HCT116 (cell line): ENCODE measurements at regions not wholly inside any gene's neighbourhood (a gene's known extent, or its start where the extent isn't known, plus 50 kb on each side); places are given as distances from the start of the nearest gene placed in this dataset.
A peak's percentile ranks its signal among the peaks of the same experiment; 100 is the strongest.

Experiments used
- ATAC-seq: fragments of 200-7000 bp; cut with Tn5 transposase; 2 replicates; pipeline ENCODE4 v1.9.1; 2020; ENCODE audit warnings: mild to moderate bottlenecking, moderate library complexity
- BruUV-seq: library from RNA; stranded (reverse); fragments of 400-500 nt; replicated peaks from 2 replicates; lab custom pipeline; 2021; lab: Mats Ljungman, UMichigan
- CTCF ChIA-PET: fragments of 300-600 bp; sonication (Branson Sonifier 250); formaldehyde crosslinking; loops from one replicate; lab custom pipeline; 2021; ENCODE audit warnings: antibody characterized with exemption; lab: Charles Lee
- POLR2A ChIA-PET: fragments of 300-600, 350-600 bp; sonication (Branson Sonifier 250); formaldehyde crosslinking; loops from one replicate; lab custom pipeline; 2021; ENCODE audit warnings: antibody characterized with exemption; lab: Charles Lee
- RAD21 ChIA-PET, 2 experiments: fragments of 300-600 bp; sonication (Branson Sonifier 250); formaldehyde crosslinking; loops; one replicate each; lab custom pipeline; 2023; ENCODE audit warnings: low total read pairs in 2 of 2; ENCODE audit not compliant: uncharacterized antibody in 2 of 2, unreplicated experiment in 2 of 2, low non-redundant PET in 1 of 2; lab: Charles Lee
- DNase-seq: peaks from one replicate; pipeline ENCODE4 v3.0.0-alpha.2; 2010; ENCODE audit warnings: low read depth, low spot score
- H2AFZ ChIP-seq: fragments of 200-600 bp; shearing (Covaris generic), sonication (generic); 2 replicates; pipeline ENCODE4 v1.6.1; 2017; ENCODE audit warnings: low read depth, mixed run types, mixed read lengths, antibody characterized with exemption, low read length; ENCODE audit not compliant: poor library complexity, severe bottlenecking
- H3K27ac ChIP-seq: 2 replicates; pipeline ENCODE4 v1.5.1; 2012; ENCODE audit warnings: low read depth, low read length
- H3K27me3 ChIP-seq: fragments of 200-600 bp; sonication (generic); 2 replicates; pipeline ENCODE4 v1.6.1; 2016; ENCODE audit warnings: mixed run types, low read length, mixed read lengths; ENCODE audit not compliant: insufficient read depth
- H3K36me3 ChIP-seq, 2 experiments: fragments of 200-500 bp in 1 of 2; fragments of 200-600 bp in 1 of 2; sonication (Bioruptor generic) in 1 of 2; sonication (generic) in 1 of 2; 2 replicates each; pipeline versions ENCODE4 v1.5.1 to v1.6.1; 2014 to 2016; ENCODE audit warnings: low read length in 2 of 2, inconsistent platforms in 1 of 2, mixed read lengths in 1 of 2, mixed run types in 1 of 2; ENCODE audit not compliant: insufficient read depth in 2 of 2, control insufficient read depth in 1 of 2
- H3K4me1 ChIP-seq, 2 experiments: fragments of 200-600 bp in 1 of 2; sonication (generic) in 1 of 2; 2 replicates each; pipeline versions ENCODE4 v1.5.1 to v1.6.1; 2012 to 2017; ENCODE audit warnings: low read length in 2 of 2, inconsistent platforms in 1 of 2, mild to moderate bottlenecking in 1 of 2, mixed read lengths in 1 of 2, mixed run types in 1 of 2, moderate library complexity in 1 of 2; ENCODE audit not compliant: insufficient read depth in 2 of 2, control insufficient read depth in 1 of 2
- H3K4me2 ChIP-seq: fragments of 200-600 bp; sonication (generic); 2 replicates; pipeline ENCODE4 v1.6.1; 2017; ENCODE audit warnings: mixed run types, low read length, mixed read lengths
- H3K4me3 ChIP-seq, 2 experiments: fragments of 200-600 bp in 1 of 2; sonication (generic) in 1 of 2; replicated peaks in 1 of 2; 2 replicates each; pipeline ENCODE4 v1.5.1; 2011 to 2016; ENCODE audit warnings: low read length in 2 of 2, control low read depth in 1 of 2, low read depth in 1 of 2, mild to moderate bottlenecking in 1 of 2, mixed read lengths in 1 of 2, mixed run types in 1 of 2
- H3K79me2 ChIP-seq: fragments of 200-600 bp; sonication (generic); 2 replicates; pipeline ENCODE4 v1.6.1; 2017; ENCODE audit warnings: mild to moderate bottlenecking, mixed run types, low read length, moderate library complexity, mixed read lengths; ENCODE audit not compliant: insufficient read depth
- H3K9ac ChIP-seq: fragments of 200-600 bp; sonication (generic); 2 replicates; pipeline ENCODE4 v1.6.1; 2016; ENCODE audit warnings: low read length, mixed read lengths
- H3K9me2 ChIP-seq: fragments of 200-600 bp; sonication (generic), shearing (Covaris generic); 2 replicates; pipeline ENCODE4 v1.6.1; 2017; ENCODE audit warnings: mixed run types, mild to moderate bottlenecking, moderate library complexity; ENCODE audit not compliant: insufficient read depth
- H3K9me3 ChIP-seq, 2 experiments: fragments of 200-500 bp in 1 of 2; fragments of 200-600 bp in 1 of 2; sonication (Bioruptor generic) in 1 of 2; sonication (generic) in 1 of 2; 2 replicates each; pipeline ENCODE4 v1.6.1; 2014 to 2017; ENCODE audit warnings: low read length in 2 of 2, mixed read lengths in 2 of 2, inconsistent platforms in 1 of 2, low read depth in 1 of 2, mild to moderate bottlenecking in 1 of 2, mixed run types in 1 of 2, moderate library complexity in 1 of 2; ENCODE audit not compliant: control insufficient read depth in 1 of 2, insufficient read depth in 1 of 2
- H4K20me1 ChIP-seq: fragments of 200-600 bp; sonication (generic), shearing (Covaris generic); 2 replicates; pipeline ENCODE4 v1.6.1; 2017; ENCODE audit warnings: mixed run types, mild to moderate bottlenecking, moderate library complexity; ENCODE audit not compliant: insufficient read depth
- CTCF ChIP-seq, 3 experiments: fragments of 200-600 bp in 1 of 3; sonication (generic) in 1 of 3; IDR thresholded peaks in 2 of 3; conservative IDR thresholded peaks in 1 of 3; 2 replicates each; pipeline ENCODE4 v1.5.1; 2012 to 2017; ENCODE audit warnings: low read depth in 2 of 3, low read length in 2 of 3, antibody characterized with exemption in 1 of 3, borderline replicate concordance in 1 of 3, control low read depth in 1 of 3, mild to moderate bottlenecking in 1 of 3, mixed read lengths in 1 of 3, mixed run types in 1 of 3, moderate library complexity in 1 of 3; ENCODE audit not compliant: insufficient read depth in 1 of 3
- EGR1 ChIP-seq: IDR thresholded peaks from 2 replicates; pipeline ENCODE4 v1.6.1; 2012; ENCODE audit warnings: low read depth
- RAD21 ChIP-seq: IDR thresholded peaks from 2 replicates; pipeline ENCODE4 v1.6.1; 2012; ENCODE audit warnings: low read depth, mild to moderate bottlenecking
- SP1 ChIP-seq: IDR thresholded peaks from 2 replicates; pipeline ENCODE4 v1.6.1; 2012; ENCODE audit warnings: low read depth
- SRF ChIP-seq: IDR thresholded peaks from 2 replicates; pipeline ENCODE4 v1.6.1; 2012; ENCODE audit warnings: low read depth
- intact Hi-C: fragments of 100-400 bp; cut with micrococcal nuclease; formaldehyde crosslinking; loops from 2 replicates; pipeline ENCODE4 v1.10.0; 2022

GRCh38 chr17:71963351-71963750 is 157.5 kb upstream of the SOX9 start:
- Histone ChIP-seq H2AFZ (no peak overlapping the region), H3K27ac (no peak overlapping the region), H4K20me1 (no peaks in the 10 kb centered on the region), H3K4me3 (no peak overlapping the region), H3K9me2 (no peaks in the 10 kb centered on the region), H3K9me3 (no peaks in the 10 kb centered on the region), H3K27me3 (no peaks in the 10 kb centered on the region), H3K79me2 (no peaks in the 10 kb centered on the region), H3K9ac (no peak overlapping the region), H3K4me2 (no peak overlapping the region), H3K36me3 (no peaks in the 10 kb centered on the region), H3K4me1 (no peaks in the 10 kb centered on the region)
- intact Hi-C loops, result no loop called here
- DNase-seq (no peak), ATAC-seq (no peak)
- ChIA-PET RAD21 (no interaction called here), POLR2A (no interaction called here), CTCF (no interaction called here)
- BruUV-seq, result no TSS peak
- TF ChIP-seq SP1 (no peak), CTCF (IDR thresholded peaks at IDR 0.05 in 2 of 3, conservative IDR thresholded peaks at IDR 0.05 in 1 of 3; ENCODE audit: borderline replicate concordance in 1 of 3, insufficient read depth in 1 of 3, low read depth in 2 of 3, low read length in 2 of 3) (peak in 1 of 3 experiments; percentile 18; a peak in 1 of 6 replicates), RAD21 (peak; percentile 26; the same call in 1 of the 2 replicates)

- ChIA-PET RAD21 (no interaction called here), POLR2A (no interaction called here), CTCF (no interaction called here)
- Histone ChIP-seq H3K4me3 (no peak overlapping the region), H3K4me2 (no peak overlapping the region), H3K4me1 (no peaks in the 10 kb centered on the region), H3K79me2 (no peaks in the 10 kb centered on the region), H3K9me2 (no peaks in the 10 kb centered on the region), H3K36me3 (no peaks in the 10 kb centered on the region), H3K27ac (no peak overlapping the region), H3K9me3 (no peaks in the 10 kb centered on the region), H4K20me1 (no peaks in the 10 kb centered on the region), H3K27me3 (no peaks in the 10 kb centered on the region), H3K9ac (no peak overlapping the region), H2AFZ (no peak overlapping the region)
- TF ChIP-seq SRF (no peak), EGR1 (no peak)
- intact Hi-C loops, result no loop called here
- ATAC-seq, result no peak
- DNase-seq, result no peak
- BruUV-seq, result no TSS peak
These were observed 157.0 kb upstream of the SOX9 start for GRCh38 chr17:71963791-71964190.
